IMR-90 (cell line): ENCODE measurements at regions not wholly inside any gene's neighbourhood (a gene's known extent, or its start where the extent isn't known, plus 50 kb on each side); places are given as distances from the start of the nearest gene placed in this dataset.

Experiments used
- ATAC-seq: fragments of 200-7000 bp; cut with Tn5 transposase; 2 replicates; pipeline ENCODE4 v1.9.1; 2020; ENCODE audit warnings: low read depth, mild to moderate bottlenecking, moderate library complexity
- BruUV-seq: library from RNA; stranded (reverse); fragments of 400-500 nt; replicated peaks from 2 replicates; lab custom pipeline; 2021; lab: Mats Ljungman, UMichigan
- CTCF ChIA-PET: fragments of 300-600 bp; formaldehyde crosslinking; extraction: SDS; loops from one replicate; lab custom pipeline; 2021; ENCODE audit warnings: antibody characterized with exemption; lab: Yijun Ruan, JAX
- POLR2A ChIA-PET: fragments of 300-600 bp; sonication (Branson Sonifier 250); formaldehyde crosslinking; loops from one replicate; lab custom pipeline; 2022; ENCODE audit warnings: antibody characterized with exemption; ENCODE audit not compliant: unreplicated experiment; lab: Charles Lee
- DNase-seq: peaks from one replicate; pipeline ENCODE4 v3.0.0; 2013
- H2AFZ ChIP-seq: replicated peaks from 2 replicates; pipeline ENCODE3; 2013; ENCODE audit warnings: low read length, mild to moderate bottlenecking; ENCODE audit not compliant: poor library complexity
- H2AK5ac ChIP-seq: 2 replicates; pipeline ENCODE4 v1.6.1; 2013; ENCODE audit warnings: low read depth, low read length, inconsistent platforms
- H2AK9ac ChIP-seq: replicated peaks from 2 replicates; pipeline ENCODE3; 2013; ENCODE audit warnings: mild to moderate bottlenecking, low read depth, low read length, moderate library complexity; ENCODE audit not compliant: poor library complexity
- H2BK120ac ChIP-seq: 2 replicates; pipeline ENCODE4 v1.6.1; 2013; ENCODE audit warnings: low read depth, low read length, inconsistent platforms
- H2BK15ac ChIP-seq: 3 replicates; pipeline ENCODE4 v1.6.1; 2013; ENCODE audit warnings: low read depth, low read length, inconsistent platforms
- H2BK20ac ChIP-seq: 2 replicates; pipeline ENCODE4 v1.6.1; 2013; ENCODE audit warnings: low read depth, mild to moderate bottlenecking, inconsistent platforms, low read length, moderate library complexity
- H2BK5ac ChIP-seq: 2 replicates; pipeline ENCODE4 v1.6.1; 2013; ENCODE audit warnings: mild to moderate bottlenecking, low read depth, low read length, inconsistent platforms; ENCODE audit not compliant: poor library complexity, severe bottlenecking
- H3K14ac ChIP-seq: replicated peaks from 2 replicates; pipeline ENCODE4 v1.6.1; 2013; ENCODE audit warnings: low read depth, low read length, inconsistent platforms
- H3K18ac ChIP-seq: 2 replicates; pipeline ENCODE4 v1.6.1; 2013; ENCODE audit warnings: low read depth, low read length, control low read depth
- H3K23ac ChIP-seq: 2 replicates; pipeline ENCODE4 v1.6.1; 2013; ENCODE audit warnings: low read depth, low read length, inconsistent platforms
- H3K27ac ChIP-seq: 2 replicates; pipeline ENCODE4 v1.5.1; 2013; ENCODE audit warnings: mild to moderate bottlenecking, control low read depth, low read length; ENCODE audit not compliant: insufficient read depth
- H3K27me3 ChIP-seq: 2 replicates; pipeline ENCODE4 v1.6.1; 2013; ENCODE audit warnings: low read length; ENCODE audit not compliant: control insufficient read depth, insufficient read depth
- H3K36me3 ChIP-seq: 2 replicates; pipeline ENCODE4 v1.6.1; 2013; ENCODE audit warnings: low read length, mixed read lengths; ENCODE audit not compliant: control insufficient read depth, insufficient read depth
- H3K4ac ChIP-seq: 2 replicates; pipeline ENCODE4 v1.6.1; 2013; ENCODE audit warnings: low read depth, low read length, inconsistent platforms
- H3K4me1 ChIP-seq: 2 replicates; pipeline ENCODE4 v1.6.1; 2013; ENCODE audit warnings: low read length, mixed read lengths; ENCODE audit not compliant: control insufficient read depth, insufficient read depth
- H3K4me2 ChIP-seq: 2 replicates; pipeline ENCODE4 v1.6.1; 2013; ENCODE audit warnings: low read depth, mild to moderate bottlenecking, control low read depth, low read length, moderate library complexity
- H3K4me3 ChIP-seq: 2 replicates; pipeline ENCODE4 v1.5.1; 2013; ENCODE audit warnings: low read depth, mild to moderate bottlenecking, control low read depth, low read length, moderate library complexity; ENCODE audit not compliant: insufficient read depth
- H3K56ac ChIP-seq: 2 replicates; pipeline ENCODE4 v1.6.1; 2013; ENCODE audit warnings: low read length, inconsistent platforms; ENCODE audit not compliant: insufficient read depth; ENCODE audit errors: extremely low read depth
- H3K79me1 ChIP-seq, 2 experiments: 2 replicates each; pipeline ENCODE4 v1.6.1; 2013; ENCODE audit warnings: low read length in 2 of 2, inconsistent platforms in 1 of 2, low read depth in 1 of 2
- H3K9ac ChIP-seq: 2 replicates; pipeline ENCODE4 v1.6.1; 2013; ENCODE audit warnings: low read depth, low read length, control low read depth
- H3K9me1 ChIP-seq: 2 replicates; pipeline ENCODE4 v1.6.1; 2013; ENCODE audit warnings: low read length, inconsistent platforms; ENCODE audit not compliant: insufficient read depth
- H3K9me3 ChIP-seq: 2 replicates; pipeline ENCODE4 v1.6.1; 2013; ENCODE audit warnings: low read length; ENCODE audit not compliant: control insufficient read depth, insufficient read depth
- H4K20me1 ChIP-seq: 2 replicates; pipeline ENCODE4 v1.6.1; 2013; ENCODE audit warnings: low read length, inconsistent platforms; ENCODE audit not compliant: insufficient read depth
- H4K5ac ChIP-seq: 2 replicates; pipeline ENCODE4 v1.6.1; 2013; ENCODE audit warnings: mild to moderate bottlenecking, low read depth, low read length, control low read depth
- H4K8ac ChIP-seq, 2 experiments: 2 replicates each; pipeline ENCODE4 v1.6.1; 2013; ENCODE audit warnings: low read depth in 2 of 2, low read length in 2 of 2, control low read depth in 1 of 2, inconsistent platforms in 1 of 2
- H4K91ac ChIP-seq: 2 replicates; pipeline ENCODE4 v1.6.1; 2013; ENCODE audit warnings: low read depth, low read length, inconsistent platforms; ENCODE audit not compliant: insufficient read depth
- CEBPB ChIP-seq: IDR thresholded peaks from 2 replicates; pipeline ENCODE4 v1.6.1; 2012; ENCODE audit warnings: low read depth, low read length, improper control_type of control experiment
- RFX5 ChIP-seq: IDR thresholded peaks from 2 replicates; pipeline ENCODE4 v1.8.0; 2012; ENCODE audit warnings: low read depth, mild to moderate bottlenecking, low read length, moderate library complexity
- WGBS, 2 experiments: methylation state at CpG; one replicate each; pipeline versions ENCODE4 v1.1.5 to v1.1.7; 2013; ENCODE audit warnings: missing lambda C conversion rate in 2 of 2; ENCODE audit not compliant: insufficient read length in 1 of 2; ENCODE audit errors: extremely low coverage in 2 of 2; 5-methylcytosine and 5-hydroxymethylcytosine counted together
- dilution Hi-C: fragments of 300-500 bp; cut with HindIII; formaldehyde crosslinking; loops from one replicate; pipeline ENCODE4 v1.14.3; 2018; ENCODE audit warnings: low sequenced_read_pairs; ENCODE audit not compliant: unreplicated experiment
- in situ Hi-C: fragments of 300-500 bp; cut with MboI; formaldehyde crosslinking; loops from 3 replicates; pipeline ENCODE4 v1.14.3; 2019; ENCODE audit warnings: low sequenced_read_pairs, inconsistent platforms, mixed read lengths
- intact Hi-C: fragments of 100-400 bp; cut with micrococcal nuclease; formaldehyde crosslinking; loops from 2 replicates; pipeline ENCODE4 v1.10.0; 2022

DNA sequence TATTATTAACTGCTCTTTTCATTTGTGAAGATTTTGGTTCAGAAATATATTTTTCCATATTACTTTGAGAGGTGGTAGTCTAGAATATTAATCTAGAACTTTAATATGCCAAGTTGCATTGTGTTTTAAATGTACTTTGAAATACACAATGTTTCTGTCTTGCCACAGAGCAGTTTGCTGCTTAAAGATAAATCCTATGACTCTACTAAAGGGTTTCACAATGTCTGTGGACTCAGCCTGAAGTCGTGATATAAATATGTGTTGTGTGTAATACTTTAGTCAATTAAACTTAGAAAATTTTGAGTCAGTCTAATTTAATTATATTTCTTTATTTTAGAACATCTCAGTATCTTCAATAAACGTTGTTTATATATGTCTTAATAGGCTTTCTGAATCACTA lies 1771.7 kb upstream of the PCDH7 start:
- no peak overlapping the region for H2AK5ac ChIP-seq
- ChIA-PET POLR2A (no interaction called here), CTCF (no interaction called here)
- no peak overlapping the region for H2AFZ ChIP-seq
- H4K20me1 ChIP-seq: no peaks in the 10 kb centered on the region
- H3K4me2 ChIP-seq: no peak overlapping the region
- H4K5ac ChIP-seq: no peak overlapping the region
- H3K4me3 ChIP-seq: no peak overlapping the region
- no TSS peak for BruUV-seq
- no peaks in the 10 kb centered on the region for H3K79me1 ChIP-seq
- no peak overlapping the region for H4K8ac ChIP-seq
- dilution Hi-C loops: no loop called here
- no peaks in the 10 kb centered on the region for H3K27me3 ChIP-seq
- no peak overlapping the region for H3K9ac ChIP-seq
- H3K4ac ChIP-seq: no peak overlapping the region
- no peak overlapping the region for H2BK5ac ChIP-seq
- no peak overlapping the region for H3K23ac ChIP-seq
- intact Hi-C loops: no loop called here
- H2AK9ac ChIP-seq: no peak overlapping the region
- no peak overlapping the region for H2BK120ac ChIP-seq
- H2BK15ac ChIP-seq: no peak overlapping the region
- H3K18ac ChIP-seq: no peak overlapping the region
- no peak overlapping the region for H3K14ac ChIP-seq
- H3K56ac ChIP-seq: no peak overlapping the region
- TF ChIP-seq CEBPB (peak; percentile 68), RFX5 (no peak)
- no peak overlapping the region for H3K27ac ChIP-seq
- no peaks in the 10 kb centered on the region for H3K4me1 ChIP-seq
- no peak overlapping the region for H2BK20ac ChIP-seq
- WGBS, 2 experiments: no CpG with 5 or more reads among the region's 2 CpGs
- no peaks in the 10 kb centered on the region for H3K9me3 ChIP-seq
- H4K91ac ChIP-seq: no peak overlapping the region
- no peaks in the 10 kb centered on the region for H3K9me1 ChIP-seq
- in situ Hi-C loops: no loop called here
- ATAC-seq: 0 out of 2 replicates have a peak, but pooled peaks have one; percentile 24
- DNase-seq: peak; percentile 49
- H3K36me3 ChIP-seq: no peaks in the 10 kb centered on the region
